Neuronal stem cell (in vitro differentiated cells): ENCODE measurements at regions not wholly inside any gene's neighbourhood (a gene's known extent, or its start where the extent isn't known, plus 50 kb on each side); places are given as distances from the start of the nearest gene placed in this dataset.

ENCODE experiments used
- DNase-seq: peaks from one replicate; pipeline ENCODE4 v3.0.0-alpha.2; 2013; ENCODE audit warnings: low spot score
- H2AFZ ChIP-seq: one replicate; pipeline ENCODE4 v1.6.1; 2013; ENCODE audit warnings: mild to moderate bottlenecking, low read length, inconsistent platforms
- H2AK5ac ChIP-seq: 2 replicates; pipeline ENCODE4 v1.6.1; 2013; ENCODE audit warnings: low read depth, mild to moderate bottlenecking, inconsistent platforms, low read length, moderate library complexity, mixed read lengths
- H2BK120ac ChIP-seq: 2 replicates; pipeline ENCODE4 v1.6.1; 2013; ENCODE audit warnings: low read depth, mild to moderate bottlenecking, inconsistent platforms, low read length, moderate library complexity, mixed read lengths
- H2BK12ac ChIP-seq: one replicate; pipeline ENCODE4 v1.6.1; 2013; ENCODE audit warnings: low read length, inconsistent platforms
- H2BK15ac ChIP-seq: 2 replicates; pipeline ENCODE4 v1.6.1; 2013; ENCODE audit warnings: mild to moderate bottlenecking, low read length, inconsistent platforms, mixed read lengths
- H2BK5ac ChIP-seq: one replicate; pipeline ENCODE4 v1.6.1; 2013; ENCODE audit warnings: inconsistent platforms, mild to moderate bottlenecking, low read length, moderate library complexity
- H3K14ac ChIP-seq: one replicate; pipeline ENCODE4 v1.6.1; 2013; ENCODE audit warnings: low read length, inconsistent platforms
- H3K18ac ChIP-seq: 2 replicates; pipeline ENCODE4 v1.6.1; 2013; ENCODE audit warnings: low read length, inconsistent platforms
- H3K23ac ChIP-seq: 2 replicates; pipeline ENCODE4 v1.6.1; 2013; ENCODE audit warnings: low read depth, mild to moderate bottlenecking, mixed read lengths, low read length, inconsistent platforms; ENCODE audit not compliant: poor library complexity
- H3K27ac ChIP-seq: replicated peaks from 3 replicates; pipeline ENCODE4 v1.5.1; 2013; ENCODE audit warnings: low read length, inconsistent platforms
- H3K27me3 ChIP-seq, 3 experiments: 2 replicates each; pipeline ENCODE4 v1.6.1; 2013; ENCODE audit warnings: low read length in 3 of 3, mild to moderate bottlenecking in 2 of 3, inconsistent platforms in 1 of 3, low read depth in 1 of 3, mixed read lengths in 1 of 3, moderate library complexity in 1 of 3; ENCODE audit not compliant: control insufficient read depth in 3 of 3, insufficient read depth in 3 of 3
- H3K36me3 ChIP-seq, 2 donors: replicated peaks in 1 of 2; 2 replicates each; pipeline ENCODE4 v1.6.1; 2013; ENCODE audit warnings: low read length in 2 of 2; ENCODE audit not compliant: control insufficient read depth in 2 of 2, insufficient read depth in 2 of 2
- H3K4ac ChIP-seq: 2 replicates; pipeline ENCODE4 v1.6.1; 2013; ENCODE audit warnings: inconsistent platforms, mild to moderate bottlenecking, low read length, moderate library complexity
- H3K4me1 ChIP-seq, 2 donors: 1 replicate in 1 of 2; 2 replicates in 1 of 2; pipeline ENCODE4 v1.6.1; 2013; ENCODE audit warnings: low read length in 2 of 2, low read depth in 1 of 2; ENCODE audit not compliant: control insufficient read depth in 2 of 2, insufficient read depth in 1 of 2
- H3K4me2 ChIP-seq: one replicate; pipeline ENCODE4 v1.6.1; 2013; ENCODE audit warnings: mild to moderate bottlenecking, low read length, inconsistent platforms; ENCODE audit not compliant: insufficient read depth, poor library complexity, severe bottlenecking
- H3K4me3 ChIP-seq, 2 donors: 2 replicates each; pipeline ENCODE4 v1.5.1; 2013; ENCODE audit warnings: low read length in 2 of 2, mild to moderate bottlenecking in 2 of 2, inconsistent platforms in 1 of 2, moderate library complexity in 1 of 2
- H3K79me1 ChIP-seq: one replicate; pipeline ENCODE4 v1.6.1; 2013; ENCODE audit warnings: low read depth, mild to moderate bottlenecking, inconsistent platforms, low read length, moderate library complexity
- H3K9ac ChIP-seq: one replicate; pipeline ENCODE4 v1.6.1; 2013; ENCODE audit warnings: mild to moderate bottlenecking, low read depth, low read length, inconsistent platforms; ENCODE audit not compliant: poor library complexity
- H3K9me3 ChIP-seq, 2 donors: replicated peaks in 1 of 2; 2 replicates each; pipeline versions ENCODE3 to v1.6.1; 2013; ENCODE audit warnings: low read length in 2 of 2, mild to moderate bottlenecking in 2 of 2, inconsistent platforms in 1 of 2, low read depth in 1 of 2, mixed read lengths in 1 of 2, moderate library complexity in 1 of 2; ENCODE audit not compliant: control insufficient read depth in 2 of 2, insufficient read depth in 1 of 2
- H4K8ac ChIP-seq: one replicate; pipeline ENCODE4 v1.6.1; 2013; ENCODE audit warnings: low read depth, mild to moderate bottlenecking, inconsistent platforms, low read length, moderate library complexity
- H4K91ac ChIP-seq: one replicate; pipeline ENCODE4 v1.6.1; 2013; ENCODE audit warnings: low read length, low read depth, mild to moderate bottlenecking, inconsistent platforms; ENCODE audit not compliant: poor library complexity
- WGBS, 2 donors: extraction: QIAGEN DNeasy Blood & Tissue Kit; methylation state at CpG; one replicate each; pipeline ENCODE4 v1.1.7; 2013; ENCODE audit warnings: missing lambda C conversion rate in 2 of 2, mixed read lengths in 1 of 2; ENCODE audit not compliant: insufficient read length in 2 of 2, insufficient replicate concordance in 1 of 2; ENCODE audit errors: extremely low coverage in 2 of 2; 5-methylcytosine and 5-hydroxymethylcytosine counted together

- H2BK120ac ChIP-seq, result no peak overlapping the region
- no peak overlapping the region for H3K9ac ChIP-seq
- no peak overlapping the region for H2AFZ ChIP-seq
- H3K27ac ChIP-seq, result no peak overlapping the region
- H3K9me3 ChIP-seq, result peaks cover 0 to 2% of the 10 kb centered on the region in 2 donors
- H3K4me1 ChIP-seq, result no peaks in the 10 kb centered on the region
- H2BK12ac ChIP-seq, result no peak overlapping the region
- no peak overlapping the region for H3K23ac ChIP-seq
- no peaks in the 10 kb centered on the region for H3K27me3 ChIP-seq
- no peak overlapping the region for H3K4me2 ChIP-seq
- H3K36me3 ChIP-seq, result no peaks in the 10 kb centered on the region
- H3K18ac ChIP-seq, result no peak overlapping the region
- no peak overlapping the region for H2BK15ac ChIP-seq
- H2BK5ac ChIP-seq, result no peak overlapping the region
- H3K4me3 ChIP-seq, result no peak overlapping the region
- no peak overlapping the region for H3K4ac ChIP-seq
- H3K79me1 ChIP-seq, result no peaks in the 10 kb centered on the region
- H4K91ac ChIP-seq, result no peak overlapping the region
- no peak overlapping the region for H4K8ac ChIP-seq
- DNase-seq, result no peak
- H2AK5ac ChIP-seq, result no peak overlapping the region
- no peak overlapping the region for H3K14ac ChIP-seq
Observed at GRCh38 chr2:193883820-193884219, 1689.1 kb upstream of the TMEFF2 start.

GRCh38 chr2:193876980-193877379, 1682.2 kb upstream of the TMEFF2 start:
- Histone ChIP-seq H3K4me1 (no peaks in the 10 kb centered on the region), H3K9ac (no peak overlapping the region), H3K4me2 (no peak overlapping the region), H4K91ac (no peak overlapping the region), H3K27ac (no peak overlapping the region), H2BK120ac (no peak overlapping the region), H2AFZ (no peak overlapping the region), H3K27me3 (no peaks in the 10 kb centered on the region), H2BK12ac (no peak overlapping the region), H3K9me3 (no peaks in the 10 kb centered on the region), H3K4me3 (no peak overlapping the region), H2BK5ac (no peak overlapping the region), H2BK15ac (no peak overlapping the region), H4K8ac (no peak overlapping the region), H3K23ac (no peak overlapping the region), H3K4ac (no peak overlapping the region), H2AK5ac (no peak overlapping the region), H3K36me3 (no peaks in the 10 kb centered on the region), H3K18ac (no peak overlapping the region), H3K14ac (no peak overlapping the region), H3K79me1 (no peaks in the 10 kb centered on the region)
- DNase-seq, result no peak
- no CpG with 5 or more reads among the region's 5 CpGs for WGBS, 2 donors

GRCh38 chr2:193869564-193869963, 1674.8 kb upstream of the TMEFF2 start:
- Histone ChIP-seq H3K9me3 (peaks cover 0 to 5% of the 10 kb centered on the region in 2 donors), H2BK15ac (no peak overlapping the region), H3K23ac (no peak overlapping the region), H3K9ac (no peak overlapping the region), H4K8ac (no peak overlapping the region), H2BK120ac (no peak overlapping the region), H3K4me1 (no peaks in the 10 kb centered on the region), H2BK5ac (no peak overlapping the region), H3K4me2 (no peak overlapping the region), H3K4me3 (no peak overlapping the region), H3K18ac (no peak overlapping the region), H4K91ac (no peak overlapping the region), H2BK12ac (no peak overlapping the region), H3K27me3 (no peaks in the 10 kb centered on the region), H3K4ac (no peak overlapping the region), H3K14ac (no peak overlapping the region), H2AFZ (no peak overlapping the region), H3K79me1 (no peaks in the 10 kb centered on the region), H2AK5ac (no peak overlapping the region), H3K36me3 (no peaks in the 10 kb centered on the region), H3K27ac (no peak overlapping the region)
- WGBS, 2 donors, result no CpG with 5 or more reads among the region's 4 CpGs
- DNase-seq, result no peak

- Histone ChIP-seq H3K4me3 (no peak overlapping the region), H2AK5ac (no peak overlapping the region), H3K14ac (no peak overlapping the region), H2BK5ac (no peak overlapping the region), H2BK120ac (no peak overlapping the region), H3K23ac (no peak overlapping the region), H4K8ac (no peak overlapping the region), H3K27ac (no peak overlapping the region), H3K4me1 (no peaks in the 10 kb centered on the region), H2BK15ac (no peak overlapping the region), H3K9ac (no peak overlapping the region), H2BK12ac (no peak overlapping the region), H3K4ac (no peak overlapping the region), H3K36me3 (no peaks in the 10 kb centered on the region), H2AFZ (no peak overlapping the region), H3K27me3 (no peaks in the 10 kb centered on the region), H4K91ac (no peak overlapping the region), H3K4me2 (no peak overlapping the region), H3K79me1 (no peaks in the 10 kb centered on the region), H3K18ac (no peak overlapping the region), H3K9me3 (peaks cover 0 to 5% of the 10 kb centered on the region in 2 donors)
- no peak for DNase-seq
- no CpG with 5 or more reads among the region's 9 CpGs for WGBS, 2 donors
Observed at GRCh38 chr2:193868833-193869232, 1674.1 kb upstream of the TMEFF2 start.
